ENCODE measurements at regions not wholly inside any gene's neighbourhood (a gene's known extent, or its start where the extent isn't known, plus 50 kb on each side); places are given as distances from the start of the nearest gene placed in this dataset.
"Not testable (repeated sequence)": the region's sequence is repeated elsewhere in the genome, so short reads cannot be mapped to it uniquely, and the experiment has no call there.

GRCh38 chr5:167363065-167363464 lies 928.4 kb upstream of the WWC1 start:
- no peak for DNase-seq (ENCODE audit: low read depth, low spot score)

GRCh38 chr5:167375125-167375524 lies 916.3 kb upstream of the WWC1 start:
- DNase-seq (ENCODE audit: low read depth, low spot score) = no peak

GRCh38 chr5:167378894-167379723 lies 912.3 kb upstream of the WWC1 start:
- no peak for DNase-seq (ENCODE audit: low read depth, low spot score)

- no peak for DNase-seq (ENCODE audit: low read depth, low spot score)
Measured at GRCh38 chr5:167381457-167381856, 910.0 kb upstream of the WWC1 start.

GRCh38 chr5:167389537-167389936 lies 901.9 kb upstream of the WWC1 start:
- DNase-seq (ENCODE audit: low read depth, low spot score) = no peak

GRCh38 chr5:167391286-167391685 lies 900.2 kb upstream of the WWC1 start:
- DNase-seq (ENCODE audit: low read depth, low spot score) = not testable (repeated sequence)

GRCh38 chr5:167392240-167392639 lies 899.2 kb upstream of the WWC1 start:
- DNase-seq (ENCODE audit: low read depth, low spot score) = no peak

- no peak for DNase-seq (ENCODE audit: low read depth, low spot score)
Measured at GRCh38 chr5:167393358-167393757, 898.1 kb upstream of the WWC1 start.

GRCh38 chr5:167402671-167403070 lies 888.8 kb upstream of the WWC1 start:
- no peak for DNase-seq (ENCODE audit: low read depth, low spot score)

GRCh38 chr5:167406513-167406912 lies 884.9 kb upstream of the WWC1 start:
- DNase-seq (ENCODE audit: low read depth, low spot score) = no peak

- DNase-seq (ENCODE audit: low read depth, low spot score) = no peak
Measured at GRCh38 chr5:167412556-167412955, 878.9 kb upstream of the WWC1 start.

GRCh38 chr5:167413506-167413905 lies 877.9 kb upstream of the WWC1 start:
- DNase-seq (ENCODE audit: low read depth, low spot score) = no peak

- DNase-seq (ENCODE audit: low read depth, low spot score) = no peak
Measured at GRCh38 chr5:167414611-167415010, 876.8 kb upstream of the WWC1 start.

GRCh38 chr5:167415779-167416746 lies 875.4 kb upstream of the WWC1 start:
- no peak for DNase-seq (ENCODE audit: low read depth, low spot score)

- DNase-seq (ENCODE audit: low read depth, low spot score) = no peak
Measured at GRCh38 chr5:167417662-167418061, 873.8 kb upstream of the WWC1 start.

- no peak for DNase-seq (ENCODE audit: low read depth, low spot score)
Measured at GRCh38 chr5:167425161-167425560, 866.3 kb upstream of the WWC1 start.

GRCh38 chr5:167426501-167426900 lies 864.9 kb upstream of the WWC1 start:
- DNase-seq (ENCODE audit: low read depth, low spot score) = no peak

- DNase-seq (ENCODE audit: low read depth, low spot score) = not testable (repeated sequence)
Measured at GRCh38 chr5:167427641-167428040, 863.8 kb upstream of the WWC1 start.

- no peak for DNase-seq (ENCODE audit: low read depth, low spot score)
Measured at GRCh38 chr5:167440846-167441245, 850.6 kb upstream of the WWC1 start.

GRCh38 chr5:167442922-167443321 lies 848.5 kb upstream of the WWC1 start:
- DNase-seq (ENCODE audit: low read depth, low spot score) = no peak

GRCh38 chr5:167447466-167448375 lies 843.7 kb upstream of the WWC1 start:
- no peak for DNase-seq (ENCODE audit: low read depth, low spot score)

Data from brain pericyte (primary cell).